Endothelial cell (in vitro differentiated cells): ENCODE measurements at regions not wholly inside any gene's neighbourhood (a gene's known extent, or its start where the extent isn't known, plus 50 kb on each side); places are given as distances from the start of the nearest gene placed in this dataset.

Experiments used
- DNase-seq: peaks from one replicate; pipeline ENCODE4 v3.0.0; 2021; ENCODE audit warnings: low spot score
- H3K27ac Mint-ChIP-seq: one replicate; pipeline ENCODE4 v1.8.0; 2021; ENCODE audit warnings: mixed read lengths, inconsistent platforms; ENCODE audit not compliant: unreplicated experiment
- H3K27me3 Mint-ChIP-seq: one replicate; pipeline ENCODE4 v1.8.0; 2021; ENCODE audit warnings: mild to moderate bottlenecking, moderate library complexity, mixed read lengths, inconsistent platforms; ENCODE audit not compliant: unreplicated experiment
- H3K36me3 Mint-ChIP-seq: one replicate; pipeline ENCODE4 v1.8.0; 2021; ENCODE audit warnings: mild to moderate bottlenecking, low read depth, mixed read lengths, inconsistent platforms; ENCODE audit not compliant: unreplicated experiment
- H3K4me1 Mint-ChIP-seq: one replicate; pipeline ENCODE4 v1.8.0; 2021; ENCODE audit warnings: mild to moderate bottlenecking, mixed read lengths, inconsistent platforms; ENCODE audit not compliant: unreplicated experiment
- H3K4me3 Mint-ChIP-seq: one replicate; pipeline ENCODE4 v1.8.0; 2021; ENCODE audit warnings: mild to moderate bottlenecking, mixed read lengths, inconsistent platforms; ENCODE audit not compliant: unreplicated experiment
- H3K9me3 Mint-ChIP-seq: one replicate; pipeline ENCODE4 v1.8.0; 2021; ENCODE audit warnings: mixed read lengths, inconsistent platforms; ENCODE audit not compliant: unreplicated experiment
- CTCF ChIP-seq: fragments of 200-600 bp; sonication (generic); IDR thresholded peaks from one replicate; pipeline ENCODE4 v1.5.0; 2021; ENCODE audit warnings: antibody characterized with exemption; ENCODE audit not compliant: unreplicated experiment

- Mint-ChIP-seq H3K4me3 (peak overlapping the region; percentile 4), H3K4me1 (peaks cover 57% of the 10 kb centered on the region), H3K9me3 (no peaks in the 10 kb centered on the region), H3K27ac (no peak overlapping the region), H3K36me3 (peaks cover 5% of the 10 kb centered on the region), H3K27me3 (peaks cover 7% of the 10 kb centered on the region)
- no peak for TF ChIP-seq CTCF
- no peak for DNase-seq
Observed at GRCh38 chr21:31524140-31524539, 135.4 kb upstream of the SOD1 start.

- Mint-ChIP-seq H3K27me3 (peaks cover 7% of the 10 kb centered on the region), H3K36me3 (peaks cover 5% of the 10 kb centered on the region), H3K9me3 (no peaks in the 10 kb centered on the region), H3K27ac (no peak overlapping the region), H3K4me1 (peaks cover 49% of the 10 kb centered on the region), H3K4me3 (no peak overlapping the region)
- TF ChIP-seq CTCF, result no peak
- DNase-seq, result no peak
Observed at GRCh38 chr21:31521515-31521914, 138.0 kb upstream of the SOD1 start.

- H3K4me3 Mint-ChIP-seq, result no peak overlapping the region
- no peak for DNase-seq
- no peak for TF ChIP-seq CTCF
- H3K27me3 Mint-ChIP-seq, result peaks cover 7% of the 10 kb centered on the region
- peaks cover 45% of the 10 kb centered on the region for H3K4me1 Mint-ChIP-seq
- H3K9me3 Mint-ChIP-seq, result no peaks in the 10 kb centered on the region
- H3K36me3 Mint-ChIP-seq, result peaks cover 5% of the 10 kb centered on the region
- H3K27ac Mint-ChIP-seq, result no peak overlapping the region
Observed at GRCh38 chr21:31520561-31521098, 138.9 kb upstream of the SOD1 start.

DNA sequence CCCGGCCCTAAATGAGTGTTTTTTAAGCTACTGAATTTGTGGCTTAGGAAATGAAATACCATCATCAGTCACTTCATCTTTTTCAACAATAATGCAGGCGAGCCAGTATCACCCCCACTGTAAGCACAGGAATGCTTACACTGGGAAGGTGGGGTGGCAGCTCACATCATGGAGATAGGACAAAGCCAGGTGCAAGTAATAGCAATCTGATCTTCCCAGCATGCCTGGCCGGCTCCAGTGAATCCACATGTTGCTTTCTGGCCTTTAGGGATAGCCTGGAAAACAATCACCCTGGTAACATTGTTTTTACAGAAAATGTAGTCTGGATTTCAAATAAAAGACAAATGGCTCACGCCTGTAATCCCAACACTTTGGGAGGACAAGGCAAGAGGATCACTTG, 140.9 kb upstream of the SOD1 start:
- DNase-seq, result no peak
- Mint-ChIP-seq H3K4me1 (peaks cover 44% of the 10 kb centered on the region), H3K36me3 (peaks cover 5% of the 10 kb centered on the region), H3K27me3 (peaks cover 1% of the 10 kb centered on the region), H3K27ac (peak overlapping the region; percentile 52), H3K4me3 (no peak overlapping the region), H3K9me3 (no peaks in the 10 kb centered on the region)
- TF ChIP-seq CTCF, result no peak

DNA sequence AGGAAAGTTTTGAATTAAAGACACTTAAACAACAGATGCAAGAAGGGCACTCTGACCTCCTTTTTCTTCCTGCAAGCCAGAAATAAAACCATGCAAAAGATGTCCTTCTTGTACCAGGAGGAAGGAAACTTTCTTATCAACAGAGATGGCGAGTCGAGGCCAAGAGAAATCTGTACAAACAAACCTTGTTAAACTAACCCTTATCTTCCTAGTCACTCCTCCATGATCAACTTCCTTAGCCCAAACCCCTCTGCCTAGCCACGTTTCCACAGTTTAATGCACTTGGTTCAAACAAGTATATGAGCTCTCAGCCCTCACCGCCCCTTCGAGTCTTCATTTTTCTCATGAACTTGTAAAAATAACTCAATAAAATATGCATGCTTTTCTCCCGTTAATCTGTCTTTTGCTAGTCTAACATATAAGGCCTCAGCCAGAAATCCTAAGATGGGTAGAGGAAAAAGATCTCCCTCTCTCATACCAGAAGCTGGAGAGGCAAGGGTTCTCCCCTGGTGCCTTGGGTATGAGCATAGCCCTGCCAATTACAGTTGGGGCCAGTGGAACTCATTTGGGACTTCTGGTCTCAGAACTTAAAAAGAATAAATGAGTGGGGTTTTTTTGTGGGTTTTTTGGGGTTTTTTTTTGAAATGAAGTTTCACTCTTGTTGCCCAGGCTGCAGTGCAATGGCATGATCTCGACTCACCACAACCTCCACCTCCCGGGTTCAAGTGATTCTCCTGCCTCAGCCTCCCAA, 141.7 kb upstream of the SOD1 start:
- peak overlapping the region; percentile 73 for H3K4me3 Mint-ChIP-seq
- no peak for DNase-seq
- peaks cover 1% of the 10 kb centered on the region for H3K27me3 Mint-ChIP-seq
- no peaks in the 10 kb centered on the region for H3K9me3 Mint-ChIP-seq
- H3K4me1 Mint-ChIP-seq, result peaks cover 39% of the 10 kb centered on the region
- H3K36me3 Mint-ChIP-seq, result peaks cover 5% of the 10 kb centered on the region
- peak overlapping the region; percentile 81 for H3K27ac Mint-ChIP-seq
- TF ChIP-seq CTCF, result no peak
